ENCODE measurements at regions not wholly inside any gene's neighbourhood (a gene's known extent, or its start where the extent isn't known, plus 50 kb on each side); places are given as distances from the start of the nearest gene placed in this dataset.

DNA sequence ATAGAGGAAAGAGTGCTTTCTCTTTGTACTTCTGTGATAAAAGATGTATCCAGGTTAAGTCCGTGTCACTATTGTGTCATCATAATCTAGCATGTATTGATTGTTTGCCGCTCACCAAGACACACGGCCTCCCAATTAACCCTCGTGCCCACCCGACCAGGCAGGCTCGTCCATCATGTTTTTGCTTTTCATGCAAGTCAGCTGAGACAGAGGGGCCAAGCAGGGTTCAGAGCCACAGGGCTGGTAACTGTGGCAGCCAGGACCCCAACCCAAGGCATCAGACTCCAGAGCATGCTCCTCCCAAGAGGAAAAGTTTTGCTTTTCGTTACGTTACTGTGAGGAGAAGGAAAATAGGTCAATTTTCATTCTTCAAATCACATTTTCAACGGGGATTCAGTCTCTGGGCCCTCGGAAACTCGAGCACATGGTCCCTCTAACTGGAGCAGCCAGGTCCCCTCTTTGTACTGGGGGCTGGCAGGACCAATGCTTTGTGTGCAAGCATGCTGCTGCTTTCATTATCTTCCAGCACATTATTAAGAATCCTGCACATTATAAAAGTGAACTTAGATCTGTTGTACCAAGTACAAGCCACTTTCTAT, 161.1 kb upstream of the TOPAZ1 start:
- ATAC-seq (ENCODE audit: low read depth): no peak
- in situ Hi-C loops (cut with MboI; ENCODE audit: low sequenced_read_pairs): no loop called here
- dilution Hi-C loops (cut with HindIII; ENCODE audit: low sequenced_read_pairs, unreplicated experiment): no loop called here

More for the DNA sequence above, 161.1 kb upstream of the TOPAZ1 start:
- Histone ChIP-seq H4K8ac (ENCODE audit: low read depth in 2 of 2, low read length in 2 of 2) (no peak overlapping the region), H3K9me3 (ENCODE audit: control insufficient read depth, insufficient read depth, low read length) (no peaks in the 10 kb centered on the region), H2BK20ac (ENCODE audit: low read depth, low read length) (no peak overlapping the region), H3K4me2 (ENCODE audit: low read depth, low read length) (no peak overlapping the region), H3K9me1 (ENCODE audit: insufficient read depth, low read length) (no peaks in the 10 kb centered on the region), H2AFZ (replicated peaks; ENCODE audit: low read length, poor library complexity) (peak overlapping the region; percentile 48), H3K27me3 (ENCODE audit: control insufficient read depth, insufficient read depth, low read length) (peaks cover 7% of the 10 kb centered on the region; the same call in 1 of the 2 replicates), H3K4me1 (ENCODE audit: control insufficient read depth, insufficient read depth, low read length) (no peaks in the 10 kb centered on the region), H2BK15ac (ENCODE audit: low read depth, low read length) (no peak overlapping the region), H3K18ac (ENCODE audit: low read depth, low read length) (no peak overlapping the region), H2AK5ac (ENCODE audit: low read depth, low read length) (no peak overlapping the region), H3K4ac (ENCODE audit: low read depth, low read length) (no peak overlapping the region), H4K91ac (ENCODE audit: insufficient read depth, low read depth, low read length) (no peak overlapping the region), H3K56ac (ENCODE audit: extremely low read depth, insufficient read depth, low read length) (no peak overlapping the region), H3K23ac (ENCODE audit: low read depth, low read length) (no peak overlapping the region), H3K4me3 (ENCODE audit: insufficient read depth, low read depth, low read length) (no peak overlapping the region), H3K79me1 (ENCODE audit: low read depth in 1 of 2, low read length in 2 of 2) (no peaks in the 10 kb centered on the region), H3K36me3 (ENCODE audit: control insufficient read depth, insufficient read depth, low read length) (no peaks in the 10 kb centered on the region), H4K5ac (ENCODE audit: low read depth, low read length) (no peak overlapping the region), H2AK9ac (replicated peaks; ENCODE audit: low read depth, low read length, poor library complexity) (no peak overlapping the region), H4K20me1 (ENCODE audit: insufficient read depth, low read length) (no peaks in the 10 kb centered on the region), H3K27ac (ENCODE audit: insufficient read depth, low read length) (no peak overlapping the region), H2BK120ac (ENCODE audit: low read depth, low read length) (no peak overlapping the region), H3K9ac (ENCODE audit: low read depth, low read length) (no peak overlapping the region), H3K14ac (replicated peaks; ENCODE audit: low read depth, low read length) (no peak overlapping the region), H2BK5ac (ENCODE audit: low read depth, low read length, poor library complexity, severe bottlenecking) (no peak overlapping the region)
- POLR2A ChIA-PET (ENCODE audit: unreplicated experiment): no interaction called here
- DNase-seq: no peak
- TF ChIP-seq FOS (IDR thresholded peaks at IDR 0.05; ENCODE audit: low read depth, low read length) (no peak), RFX5 (IDR thresholded peaks at IDR 0.05; ENCODE audit: low read depth, low read length) (no peak), POLR2A (IDR thresholded peaks at IDR 0.05; ENCODE audit: low read depth, low read length) (no peak), CEBPB (IDR thresholded peaks at IDR 0.05; ENCODE audit: low read depth, low read length) (no peak), MAFK (IDR thresholded peaks at IDR 0.05; ENCODE audit: low read depth, low read length) (no peak), SMC3 (IDR thresholded peaks at IDR 0.05; ENCODE audit: low read depth, low read length) (no peak), MXI1 (IDR thresholded peaks at IDR 0.05; ENCODE audit: borderline replicate concordance, low read depth, low read length) (no peak)
- CTCF ChIA-PET: no interaction called here
- 0% methylated on average over 1 of the region's 11 CpGs; no CpG with 5 or more reads in 1 of the 2 experiments for WGBS, 2 experiments (ENCODE audit: extremely low coverage in 2 of 2, insufficient read length in 1 of 2)
- BruUV-seq (replicated peaks): no TSS peak
- intact Hi-C loops (cut with micrococcal nuclease): no loop called here

All from IMR-90 (cell line).